SKM-1 (cell line): ENCODE measurements at regions not wholly inside any gene's neighbourhood (a gene's known extent, or its start where the extent isn't known, plus 50 kb on each side); places are given as distances from the start of the nearest gene placed in this dataset.

Experiments used
- DNase-seq: peaks from one replicate; lab custom pipeline; 2025; ENCODE audit not compliant: unreplicated experiment; lab: John Stamatoyannopoulos, UW

DNA sequence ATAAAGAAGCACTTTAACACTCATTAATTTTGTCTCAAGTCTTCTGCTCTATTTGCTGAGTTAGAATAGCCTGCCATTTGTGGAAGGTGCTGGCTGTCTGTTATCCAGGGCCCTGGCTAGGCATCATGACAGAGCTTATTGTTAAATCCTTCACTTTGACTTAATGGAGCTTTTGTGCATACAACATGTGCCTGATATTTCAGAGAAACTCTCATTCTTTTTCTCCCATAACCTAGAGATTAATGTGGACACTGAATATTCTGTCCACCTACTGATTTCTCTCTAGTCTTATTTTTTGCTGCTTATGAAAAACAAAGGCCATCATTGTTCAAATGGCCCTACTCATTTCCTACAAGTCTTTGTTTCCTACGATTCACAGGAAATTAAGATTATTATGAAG lies 383.1 kb upstream of the HTR2A start:
- no peak for DNase-seq

DNA sequence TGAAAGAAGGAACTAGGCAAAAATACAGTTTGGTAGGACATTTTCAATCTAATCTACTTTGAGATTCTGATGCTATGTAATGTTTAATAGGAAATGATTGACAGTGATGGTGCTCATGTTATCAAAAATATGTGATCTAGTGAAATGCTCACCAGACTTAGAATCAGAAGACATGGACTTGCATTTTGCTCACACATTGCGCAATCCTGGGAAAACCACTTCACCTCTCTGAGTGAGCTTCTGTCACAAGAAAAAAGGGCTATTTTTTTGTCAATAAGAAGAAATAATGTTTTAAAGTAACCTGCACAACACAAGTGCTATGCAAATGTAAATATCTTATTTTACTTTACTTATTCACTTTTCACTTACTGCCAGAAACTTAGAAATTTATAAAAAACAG lies 380.9 kb upstream of the HTR2A start:
- DNase-seq, result no peak

DNA sequence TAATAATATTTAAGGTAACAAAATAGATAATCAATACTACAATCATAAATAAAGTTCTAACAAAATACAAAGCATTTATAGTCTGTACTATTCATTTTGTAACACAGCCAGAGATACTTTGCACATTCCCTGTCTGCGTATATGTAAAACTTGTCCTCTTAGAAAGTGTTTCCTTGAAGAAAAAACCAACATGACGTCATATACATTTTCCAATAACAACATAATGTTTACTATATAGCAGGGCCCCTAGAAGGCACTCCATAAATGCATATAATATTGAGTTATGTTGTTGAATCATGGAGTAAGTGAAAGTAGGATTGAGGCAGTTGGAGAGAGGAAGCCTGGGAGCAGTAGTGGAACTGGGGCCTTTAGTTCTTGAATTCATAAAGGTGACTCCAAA lies 371.4 kb upstream of the HTR2A start:
- DNase-seq, result no peak

DNA sequence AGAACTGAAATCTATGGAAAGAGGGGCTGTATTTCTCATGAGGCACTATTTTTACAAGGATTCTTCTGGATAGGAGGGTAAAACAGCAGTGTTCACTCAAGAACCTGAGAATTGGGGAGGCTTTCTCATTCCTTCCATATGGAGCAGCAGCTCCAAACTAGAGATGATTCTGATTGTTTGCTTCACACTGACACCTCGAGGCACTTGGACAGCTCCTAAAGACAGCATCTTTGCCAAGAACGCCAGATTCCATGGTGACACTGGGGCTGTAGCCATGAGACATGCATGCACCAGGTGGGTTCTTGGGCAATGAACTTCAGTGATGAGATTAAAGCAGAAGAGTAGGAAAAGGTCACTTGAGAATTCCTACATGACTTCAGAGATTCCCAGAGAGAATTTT lies 361.5 kb upstream of the HTR2A start:
- no peak for DNase-seq

DNA sequence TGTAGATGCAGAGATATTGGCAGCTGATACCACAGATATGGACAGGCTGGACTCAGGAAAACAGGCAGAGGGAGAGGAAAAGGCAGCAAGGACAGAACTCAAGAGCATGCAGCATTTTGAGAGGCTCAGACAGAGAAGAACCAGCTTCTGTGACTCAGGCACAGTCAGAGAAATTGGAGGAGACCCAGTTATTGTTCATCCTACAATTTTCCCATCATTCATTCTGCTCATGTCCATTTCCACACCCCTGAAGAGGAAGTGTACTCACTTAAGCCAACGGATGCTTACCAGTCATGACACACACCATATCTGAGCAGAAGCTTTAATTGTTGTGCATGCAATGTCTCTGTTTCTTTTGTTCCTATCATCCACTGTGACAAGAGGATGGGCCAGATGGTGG lies 359.8 kb upstream of the HTR2A start:
- DNase-seq, result no peak

DNA sequence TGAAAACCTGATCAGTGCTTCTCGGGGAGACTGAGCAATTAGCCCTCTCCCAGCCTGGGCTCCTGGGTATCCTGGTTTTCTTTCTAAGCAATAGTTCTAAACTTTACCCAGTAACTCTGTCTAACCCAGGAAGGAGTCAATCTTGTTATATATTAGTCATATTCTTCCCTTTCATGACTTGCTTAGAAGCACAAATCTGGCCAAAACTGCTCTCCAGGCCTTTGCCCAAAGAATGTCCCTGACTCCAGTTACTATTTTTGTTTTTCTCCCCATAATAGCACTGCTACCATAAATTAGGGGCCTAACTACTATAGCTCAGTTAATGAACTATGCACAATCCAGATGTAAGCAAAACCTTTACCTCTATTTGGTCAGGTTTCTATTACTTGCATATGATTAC lies 355.8 kb upstream of the HTR2A start:
- DNase-seq, result no peak

DNA sequence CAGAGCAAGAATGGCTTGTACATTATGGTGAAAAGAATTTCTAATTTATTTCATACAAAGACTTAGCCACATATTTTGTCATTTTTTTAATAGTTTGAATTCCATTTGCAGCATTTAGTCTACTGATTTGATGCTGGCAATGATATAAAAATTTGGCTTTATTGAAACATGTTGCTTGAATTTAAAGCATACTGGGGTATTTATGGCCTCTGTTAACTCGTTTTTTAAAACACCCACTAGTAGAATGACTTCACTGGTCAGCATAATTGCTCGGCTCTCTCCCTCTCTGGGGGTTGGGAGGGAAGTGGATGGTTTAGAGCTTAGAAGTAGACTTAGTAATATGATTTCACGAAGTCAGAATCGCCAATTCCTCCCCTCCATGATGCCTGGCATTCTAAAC lies 354.9 kb upstream of the HTR2A start:
- no peak for DNase-seq

DNA sequence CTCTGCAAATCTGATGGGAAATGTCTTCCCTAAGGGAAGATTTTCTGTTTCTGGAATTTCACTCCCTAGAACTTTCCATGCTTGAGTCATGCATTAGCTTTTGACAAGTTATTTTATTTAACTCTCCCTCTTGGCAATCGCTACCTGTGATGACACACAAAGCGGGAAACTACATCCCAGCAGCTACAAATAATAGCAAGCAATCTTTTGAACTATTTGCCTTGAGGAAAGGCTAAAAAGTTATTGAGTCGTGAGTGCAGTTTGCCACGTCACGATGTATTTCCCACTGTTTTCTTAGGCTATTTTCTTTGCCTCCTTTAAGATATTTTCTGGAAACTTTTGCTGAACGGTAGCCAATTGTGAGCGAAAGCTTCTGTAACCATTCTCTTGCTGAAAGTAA lies 353.3 kb upstream of the HTR2A start:
- no peak for DNase-seq

DNA sequence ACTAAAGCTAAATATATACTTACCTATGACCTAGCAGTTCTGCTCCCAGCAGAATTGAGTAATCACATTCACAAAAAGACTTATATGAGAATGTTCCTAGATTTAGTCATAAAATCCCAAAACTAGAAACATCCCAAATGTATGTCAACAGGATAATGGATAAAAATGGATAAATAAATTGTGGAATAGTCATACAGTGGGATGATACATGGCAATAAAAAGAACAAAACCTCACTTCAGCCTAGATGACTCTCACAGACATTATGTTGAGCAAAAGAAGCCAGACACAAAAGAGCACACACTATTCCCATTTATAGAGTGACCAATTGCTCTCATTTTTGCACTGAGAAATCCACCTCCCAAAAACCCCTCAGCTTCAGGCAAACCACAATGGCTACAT lies 352.4 kb upstream of the HTR2A start:
- DNase-seq, result no peak

DNA sequence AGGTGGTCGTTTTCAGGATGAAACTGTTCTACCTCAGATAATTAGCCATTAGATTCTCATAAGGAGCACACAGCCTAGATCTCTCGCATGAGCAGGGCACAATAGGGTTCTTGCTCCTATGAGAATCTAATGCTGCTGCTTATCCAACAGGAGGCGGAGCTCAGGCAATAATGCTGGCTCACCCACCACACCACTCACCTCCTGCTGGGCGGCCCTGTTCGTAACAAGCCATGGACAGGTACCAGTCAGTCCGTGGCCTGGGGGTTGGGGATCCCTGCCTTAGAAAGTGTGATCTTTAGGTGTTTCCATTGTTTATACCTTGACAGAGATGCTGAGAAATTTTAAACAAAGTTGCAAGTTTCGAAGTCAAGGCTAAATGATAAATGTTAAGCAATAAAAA lies 344.6 kb upstream of the HTR2A start:
- DNase-seq, result no peak

DNA sequence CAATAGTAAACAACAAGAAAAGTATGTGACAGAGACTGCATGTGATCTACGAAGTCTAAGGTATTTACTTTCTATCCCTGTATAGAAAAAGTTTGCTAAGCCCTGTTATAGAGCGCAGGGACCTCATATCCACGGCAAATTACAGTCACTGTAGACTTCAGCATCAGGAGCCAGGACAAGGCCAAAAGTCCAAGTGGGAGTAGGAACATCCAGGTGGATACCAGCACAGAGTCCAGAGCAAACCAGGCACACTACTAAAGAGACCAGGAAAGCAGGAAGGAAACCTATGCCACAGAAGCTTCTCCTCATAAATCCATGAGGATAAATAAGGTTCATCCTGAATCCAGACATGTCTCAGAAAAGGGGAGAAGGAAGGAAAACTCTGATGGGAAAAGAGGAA lies 342.2 kb upstream of the HTR2A start:
- no peak for DNase-seq

DNA sequence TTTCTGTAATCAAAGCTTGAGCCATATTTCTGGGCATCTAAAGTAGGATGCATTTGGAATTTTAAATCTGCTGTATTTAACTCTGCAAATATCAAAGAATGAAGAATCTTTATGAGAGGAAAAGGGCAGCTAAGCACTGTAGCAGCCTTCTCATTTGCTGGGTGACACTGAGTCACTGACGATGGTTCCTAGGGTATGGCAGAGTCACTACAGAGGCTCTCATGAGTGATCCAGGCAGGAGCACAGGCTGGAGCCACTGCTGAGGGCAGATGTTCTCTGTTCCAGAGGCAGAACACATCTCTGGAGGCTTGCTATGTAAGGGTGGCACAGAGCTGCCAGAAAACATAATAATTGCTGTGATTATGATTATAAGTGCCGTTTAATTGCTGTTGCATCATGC lies 340.7 kb upstream of the HTR2A start:
- no peak for DNase-seq

DNA sequence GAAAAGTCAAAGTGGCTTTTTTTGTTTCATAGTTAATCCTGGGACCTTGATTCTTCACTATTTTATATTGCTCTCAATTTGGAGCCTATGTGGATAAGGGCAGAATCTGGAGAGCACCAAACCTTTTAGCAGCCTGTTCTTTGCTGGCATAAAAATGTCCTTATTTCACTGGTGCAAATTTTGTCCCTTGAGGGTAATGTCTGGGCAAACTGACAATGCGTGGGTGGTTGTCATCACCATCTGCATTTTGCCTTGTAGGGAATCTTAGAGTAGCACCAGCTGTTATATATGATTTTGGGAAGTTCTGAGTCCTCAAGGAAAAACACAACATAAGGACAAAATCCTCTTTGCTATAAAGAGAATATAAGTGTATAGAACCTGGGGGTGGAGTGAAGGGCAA lies 336.9 kb upstream of the HTR2A start:
- DNase-seq, result no peak

DNA sequence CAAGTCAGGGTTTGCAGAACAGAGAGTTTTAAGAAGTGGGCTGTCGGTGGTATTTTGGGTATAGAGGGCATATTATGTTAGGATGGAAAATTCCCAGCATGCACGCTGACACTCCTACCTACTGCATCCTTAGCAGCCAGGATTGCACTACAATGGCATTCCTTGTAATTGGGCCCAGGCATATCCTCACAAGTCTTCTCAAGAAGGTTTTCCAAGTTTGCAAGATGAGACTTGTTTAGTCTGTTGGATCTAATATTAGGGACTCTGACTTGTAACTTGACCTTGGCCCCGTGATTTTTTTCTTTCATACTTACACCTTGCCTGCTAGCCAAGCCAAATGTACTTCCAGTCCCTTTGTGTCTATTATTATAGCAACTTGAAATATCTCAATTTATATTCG lies 335.7 kb upstream of the HTR2A start:
- no peak for DNase-seq

DNA sequence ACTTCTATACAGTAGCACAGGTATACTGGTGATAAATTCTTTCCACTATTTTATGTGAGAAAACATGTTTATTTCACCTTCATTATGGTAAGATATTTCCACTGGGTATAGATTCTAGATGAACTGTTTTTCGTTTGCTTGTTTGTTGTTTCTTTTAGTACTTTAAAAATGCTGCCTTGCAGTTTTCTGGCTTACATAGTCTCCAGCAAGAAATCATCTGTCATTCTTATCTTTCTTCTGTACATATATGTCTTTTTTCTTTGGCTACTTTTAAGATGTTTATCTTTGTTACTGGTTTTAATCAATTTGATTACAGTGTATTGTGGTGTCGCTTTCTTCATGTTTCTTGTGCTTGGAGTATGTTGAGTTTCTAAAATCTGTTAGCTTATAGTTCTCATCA lies 333.3 kb upstream of the HTR2A start:
- DNase-seq, result no peak

DNA sequence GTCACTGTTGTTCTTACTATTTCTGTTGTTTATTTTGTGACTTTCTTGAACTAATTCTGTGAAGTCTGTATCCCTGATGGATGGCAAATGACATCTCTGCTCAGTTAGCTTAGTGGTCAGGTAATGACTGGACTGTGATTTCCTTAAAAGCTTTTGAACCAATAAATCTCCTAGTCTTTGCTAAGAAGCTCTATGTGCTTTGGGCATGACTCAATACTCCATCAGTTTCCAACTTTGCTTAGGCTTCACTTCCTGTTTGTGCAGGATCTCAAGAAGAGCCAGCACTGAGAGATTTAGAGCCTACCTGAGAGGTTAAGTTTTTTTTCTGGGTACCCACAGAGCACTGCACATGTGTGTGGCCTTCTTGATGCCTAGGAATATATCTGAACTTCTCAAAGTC lies 329.7 kb upstream of the HTR2A start:
- DNase-seq, result no peak

DNA sequence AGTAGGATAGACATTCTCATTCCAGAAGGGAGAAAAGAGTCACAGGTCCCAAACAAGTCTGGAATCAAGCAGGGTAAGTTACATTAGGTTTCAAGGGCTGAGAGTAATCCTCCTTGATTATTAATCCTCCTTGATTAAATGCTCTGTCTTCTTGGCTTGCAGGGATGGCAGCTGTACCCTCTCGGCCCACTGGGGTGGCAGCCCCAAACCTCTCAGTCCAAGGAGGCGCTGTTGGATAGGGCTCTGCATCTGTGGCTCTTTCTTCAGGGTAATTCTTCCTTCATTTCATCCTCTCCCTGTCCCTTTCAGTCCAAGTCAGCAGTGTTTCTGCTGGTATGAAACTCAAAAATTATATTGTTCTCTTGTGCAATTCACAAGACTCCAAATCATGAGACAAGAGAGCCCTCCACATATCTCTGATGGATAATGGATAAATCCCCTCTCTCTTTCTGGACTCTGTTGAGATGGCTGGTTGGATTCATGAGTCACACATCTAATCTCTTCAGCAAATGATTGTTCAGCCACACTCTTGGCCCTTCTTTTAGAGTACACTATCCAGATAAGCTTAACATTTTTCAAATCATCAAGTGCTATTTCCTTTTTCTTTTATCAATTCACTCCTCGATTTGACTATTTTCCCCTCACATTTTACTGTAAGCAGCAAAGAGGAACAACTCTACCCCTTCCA lies 323.7 kb upstream of the HTR2A start:
- no peak for DNase-seq

DNA sequence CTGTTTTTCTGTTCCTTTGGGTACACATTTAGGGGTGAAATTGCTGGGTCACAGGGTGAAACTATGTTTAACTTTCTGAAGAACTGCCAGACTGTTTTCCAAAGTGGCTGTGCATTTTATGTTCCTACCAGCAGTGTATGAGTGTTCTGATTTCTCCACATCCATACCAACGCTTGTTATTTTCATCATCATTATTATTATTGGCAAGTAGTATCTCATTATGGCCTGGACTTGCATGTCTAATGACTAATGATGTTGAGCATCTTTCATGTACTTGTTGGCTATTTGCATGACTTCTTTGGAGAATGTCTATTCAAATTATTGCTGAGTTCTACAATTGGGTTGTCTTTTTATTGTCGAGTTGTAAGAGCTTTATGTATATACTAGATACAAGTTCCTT lies 321.8 kb upstream of the HTR2A start:
- DNase-seq, result no peak

DNA sequence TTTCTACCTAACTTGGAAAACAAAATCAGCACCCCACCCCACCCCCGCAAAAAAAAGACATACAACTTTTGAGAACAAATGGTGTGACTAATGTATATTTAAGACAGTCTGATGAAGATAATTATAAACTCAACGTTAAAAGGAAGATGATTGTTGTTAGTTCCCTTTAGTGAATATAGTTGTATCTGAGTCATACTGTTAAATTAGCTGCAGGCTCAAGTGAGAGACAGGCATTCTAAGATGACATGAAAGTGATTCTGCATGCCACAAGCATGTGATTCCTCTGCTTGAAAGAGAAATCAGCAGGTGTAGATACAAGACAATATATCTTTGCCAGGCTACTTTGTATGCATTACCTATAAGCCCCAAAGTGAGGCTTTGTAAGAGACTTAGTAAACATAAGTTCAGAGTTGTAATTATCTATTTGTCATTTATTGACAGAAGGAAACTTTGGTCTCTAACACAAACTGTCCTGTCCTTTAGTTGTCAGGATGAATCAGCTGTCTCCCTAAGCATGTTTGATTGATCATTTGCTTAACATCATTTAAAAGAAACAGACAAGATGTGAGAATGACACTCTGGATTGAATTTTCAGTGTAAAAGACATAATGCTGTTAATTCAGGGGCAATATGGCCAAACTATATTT lies 319.4 kb upstream of the HTR2A start:
- DNase-seq, result no peak

DNA sequence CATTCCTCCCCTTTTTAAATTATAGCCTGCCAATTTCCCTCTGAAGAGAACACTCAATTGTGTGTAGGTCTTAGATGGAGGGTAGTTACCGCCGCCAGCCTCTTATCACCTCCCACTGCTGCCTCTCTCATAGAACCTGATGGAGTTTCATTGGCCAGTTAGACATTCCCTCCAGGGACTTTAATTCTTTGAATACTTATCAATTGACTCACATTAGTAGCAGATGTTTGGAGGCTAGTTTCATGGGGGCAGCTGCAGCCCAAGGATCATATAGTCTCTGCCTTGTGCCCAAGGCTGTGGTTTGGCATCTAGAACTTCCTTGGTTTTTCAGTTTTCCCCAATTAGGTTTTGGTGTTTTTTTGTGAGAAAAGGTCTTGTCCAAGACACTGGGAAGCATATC lies 318.9 kb upstream of the HTR2A start:
- no peak for DNase-seq

DNA sequence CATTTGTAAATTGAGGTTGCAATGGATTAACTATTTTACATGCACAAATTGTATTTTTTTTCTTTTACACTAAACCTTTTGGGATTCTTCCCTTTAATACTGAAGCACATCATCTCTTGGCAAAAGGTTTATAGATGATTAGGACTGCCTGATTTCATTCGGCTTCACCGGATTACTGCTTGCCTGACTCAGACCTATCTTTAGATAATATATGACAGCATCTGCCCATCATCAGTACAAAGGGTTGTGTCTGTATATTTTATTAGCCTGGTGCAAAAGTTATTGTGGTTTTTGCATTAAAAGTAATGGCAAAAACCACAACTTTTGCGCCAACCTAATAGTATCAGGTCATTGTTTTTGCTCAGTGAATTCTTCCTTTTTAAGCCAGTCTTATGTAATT lies 316.2 kb upstream of the HTR2A start:
- no peak for DNase-seq

DNA sequence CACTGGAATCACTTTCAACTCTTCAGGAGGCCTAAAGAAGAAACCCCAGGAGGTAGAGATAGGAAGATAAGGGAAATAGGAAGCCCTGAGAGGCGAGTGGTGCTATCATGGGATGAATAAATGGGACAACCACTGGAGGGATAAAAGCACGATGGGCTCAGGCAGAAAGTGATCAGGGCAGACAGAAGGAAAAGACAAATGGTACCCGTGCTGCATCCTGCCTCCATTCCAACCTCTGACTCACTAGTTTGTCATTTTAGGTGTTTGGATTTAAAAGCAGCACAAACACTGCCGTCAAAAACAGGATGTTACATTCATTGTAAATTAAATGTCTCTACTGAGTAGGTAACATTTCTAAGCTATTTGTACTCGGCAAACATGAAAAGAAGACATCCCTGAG lies 314.3 kb upstream of the HTR2A start:
- no peak for DNase-seq

DNA sequence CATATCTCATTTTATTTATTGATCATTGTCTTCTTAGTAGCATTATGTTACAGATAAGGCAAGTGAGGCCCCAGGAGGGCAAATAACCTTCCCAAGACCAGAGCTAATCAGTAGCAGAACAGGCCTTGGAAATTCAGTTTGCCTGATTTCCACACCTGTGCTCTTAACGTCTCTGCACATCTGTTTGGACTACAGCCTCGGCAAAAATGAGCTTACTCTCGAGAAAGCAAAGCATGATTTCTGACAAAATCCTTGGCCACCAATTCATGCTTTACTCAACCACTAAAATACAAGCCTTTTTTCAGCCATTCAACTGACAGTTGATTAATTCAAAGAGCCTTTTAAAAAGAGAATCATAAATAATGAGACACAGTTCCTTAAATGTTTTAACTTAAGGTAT lies 309.3 kb upstream of the HTR2A start:
- DNase-seq, result no peak
